Astrocyte (in vitro differentiated cells and primary cell): ENCODE measurements at regions not wholly inside any gene's neighbourhood (a gene's known extent, or its start where the extent isn't known, plus 50 kb on each side); places are given as distances from the start of the nearest gene placed in this dataset.
A peak's percentile ranks its signal among the peaks of the same experiment; 100 is the strongest.

Experiments used
- DNase-seq: peaks from one replicate; pipeline ENCODE4 v3.0.0-alpha.2; 2010; ENCODE audit warnings: low read depth
- FAIRE-seq: peaks from 2 replicates; lab custom pipeline; 2011; peaks lifted over from hg19 to GRCh38; lab: Jason Lieb, UNC
- H2AFZ ChIP-seq: 2 replicates; pipeline ENCODE4 v1.6.0; 2012; ENCODE audit warnings: low read depth, low read length, inconsistent platforms
- H3K27ac ChIP-seq: 2 replicates; pipeline ENCODE4 v1.5.1; 2011; ENCODE audit warnings: low read depth, low read length, inconsistent platforms
- H3K27me3 ChIP-seq: 2 replicates; pipeline ENCODE4 v1.6.0; 2011; ENCODE audit warnings: low read length, inconsistent platforms; ENCODE audit not compliant: insufficient read depth
- H3K36me3 ChIP-seq: 2 replicates; pipeline ENCODE4 v1.5.1; 2011; ENCODE audit warnings: low read length, inconsistent platforms; ENCODE audit not compliant: insufficient read depth
- H3K4me1 ChIP-seq: 2 replicates; pipeline ENCODE4 v1.5.1; 2011; ENCODE audit warnings: low read length, inconsistent platforms; ENCODE audit not compliant: insufficient read depth
- H3K4me2 ChIP-seq: 2 replicates; pipeline ENCODE4 v1.6.0; 2012; ENCODE audit warnings: low read length, inconsistent platforms
- H3K4me3 ChIP-seq: 2 replicates; pipeline ENCODE4 v1.5.1; 2011; ENCODE audit warnings: low read depth, mild to moderate bottlenecking, low read length, inconsistent platforms; ENCODE audit not compliant: insufficient read depth
- H3K79me2 ChIP-seq: 2 replicates; pipeline ENCODE4 v1.6.0; 2012; ENCODE audit warnings: mild to moderate bottlenecking, low read length, inconsistent platforms; ENCODE audit not compliant: insufficient read depth
- H3K9ac ChIP-seq: 2 replicates; pipeline ENCODE4 v1.6.0; 2012; ENCODE audit warnings: mild to moderate bottlenecking, low read length, inconsistent platforms
- H3K9me3 ChIP-seq: 2 replicates; pipeline ENCODE4 v1.5.1; 2012; ENCODE audit warnings: low read depth, mild to moderate bottlenecking, low read length, inconsistent platforms; ENCODE audit not compliant: insufficient read depth
- H4K20me1 ChIP-seq: 2 replicates; pipeline ENCODE4 v1.6.0; 2012; ENCODE audit warnings: low read length, inconsistent platforms; ENCODE audit not compliant: insufficient read depth
- H3K27ac Mint-ChIP-seq: one replicate; pipeline ENCODE4 v1.8.0; 2021; ENCODE audit warnings: mild to moderate bottlenecking, mixed read lengths; ENCODE audit not compliant: unreplicated experiment
- H3K27me3 Mint-ChIP-seq: one replicate; pipeline ENCODE4 v1.8.0; 2021; ENCODE audit warnings: low read depth, mixed read lengths; ENCODE audit not compliant: unreplicated experiment
- H3K36me3 Mint-ChIP-seq: one replicate; pipeline ENCODE4 v1.8.0; 2021; ENCODE audit warnings: low read depth, mixed read lengths; ENCODE audit not compliant: unreplicated experiment
- H3K4me1 Mint-ChIP-seq: one replicate; pipeline ENCODE4 v1.8.0; 2021; ENCODE audit warnings: low read depth, mixed read lengths; ENCODE audit not compliant: unreplicated experiment
- H3K4me3 Mint-ChIP-seq: one replicate; pipeline ENCODE4 v1.8.0; 2021; ENCODE audit warnings: mild to moderate bottlenecking, moderate library complexity, mixed read lengths; ENCODE audit not compliant: unreplicated experiment
- H3K9me3 Mint-ChIP-seq: one replicate; pipeline ENCODE4 v1.8.0; 2021; ENCODE audit warnings: mild to moderate bottlenecking, mixed read lengths; ENCODE audit not compliant: unreplicated experiment
- EZH2 ChIP-seq: IDR thresholded peaks from 2 replicates; pipeline ENCODE4 v1.6.1; 2012; ENCODE audit warnings: mild to moderate bottlenecking, low read length, inconsistent platforms; ENCODE audit not compliant: insufficient read depth
- TF ChIP-seq, protein P1 (sequence below): IDR thresholded peaks from 2 replicates; pipeline ENCODE4 v1.5.1; 2011; ENCODE audit warnings: low read depth, mild to moderate bottlenecking, inconsistent platforms, low read length, moderate library complexity; ENCODE audit not compliant: insufficient read depth

DNA sequence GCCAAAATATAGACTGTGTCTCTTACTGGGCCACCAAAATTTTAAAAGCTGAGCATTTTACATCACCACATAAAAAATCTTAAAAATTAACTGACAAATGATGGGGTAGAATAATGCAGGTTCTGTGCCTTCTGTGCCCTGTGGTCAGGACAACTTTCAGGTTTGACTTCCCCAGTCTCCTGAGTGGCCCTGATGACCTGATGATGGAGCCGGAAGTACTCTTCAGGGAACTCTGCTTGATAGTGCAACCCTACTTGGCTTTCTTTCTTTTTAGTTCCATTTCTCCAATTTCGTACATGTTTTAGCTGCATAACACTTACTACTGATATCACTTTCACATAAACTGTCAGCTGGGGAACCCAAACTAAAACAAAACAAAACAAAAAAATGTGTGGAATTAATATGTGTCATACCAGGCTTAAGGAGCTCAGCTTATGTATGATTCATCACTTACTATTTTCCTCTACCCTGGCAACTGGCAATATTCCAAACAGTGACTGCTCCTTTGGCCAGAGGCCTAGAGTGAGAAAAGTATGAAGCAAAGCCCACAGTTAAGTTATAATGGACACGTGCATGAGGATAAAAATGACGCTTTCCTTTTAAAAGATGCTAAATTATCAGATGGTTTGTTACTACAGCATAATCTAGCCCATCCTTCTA is 194.3 kb downstream of the BCHE start:
- Histone ChIP-seq H3K4me1 (peaks cover 16% of the 10 kb centered on the region), H3K27ac (peak overlapping the region; percentile 95), H4K20me1 (no peaks in the 10 kb centered on the region), H2AFZ (peak overlapping the region; percentile 23), H3K79me2 (no peaks in the 10 kb centered on the region), H3K4me2 (peak overlapping the region; percentile 78), H3K9me3 (no peaks in the 10 kb centered on the region), H3K4me3 (peak overlapping the region; percentile 7), H3K27me3 (no peaks in the 10 kb centered on the region), H3K9ac (peak overlapping the region; percentile 76), H3K36me3 (no peaks in the 10 kb centered on the region)
- H3K27ac Mint-ChIP-seq, result peak overlapping the region; percentile 100
- peak overlapping the region; percentile 31 for H3K4me3 Mint-ChIP-seq
- FAIRE-seq, result peak; percentile 98
- no peaks in the 10 kb centered on the region for H3K27me3 Mint-ChIP-seq
- H3K9me3 Mint-ChIP-seq, result no peaks in the 10 kb centered on the region
- TF ChIP-seq, protein P1, sequence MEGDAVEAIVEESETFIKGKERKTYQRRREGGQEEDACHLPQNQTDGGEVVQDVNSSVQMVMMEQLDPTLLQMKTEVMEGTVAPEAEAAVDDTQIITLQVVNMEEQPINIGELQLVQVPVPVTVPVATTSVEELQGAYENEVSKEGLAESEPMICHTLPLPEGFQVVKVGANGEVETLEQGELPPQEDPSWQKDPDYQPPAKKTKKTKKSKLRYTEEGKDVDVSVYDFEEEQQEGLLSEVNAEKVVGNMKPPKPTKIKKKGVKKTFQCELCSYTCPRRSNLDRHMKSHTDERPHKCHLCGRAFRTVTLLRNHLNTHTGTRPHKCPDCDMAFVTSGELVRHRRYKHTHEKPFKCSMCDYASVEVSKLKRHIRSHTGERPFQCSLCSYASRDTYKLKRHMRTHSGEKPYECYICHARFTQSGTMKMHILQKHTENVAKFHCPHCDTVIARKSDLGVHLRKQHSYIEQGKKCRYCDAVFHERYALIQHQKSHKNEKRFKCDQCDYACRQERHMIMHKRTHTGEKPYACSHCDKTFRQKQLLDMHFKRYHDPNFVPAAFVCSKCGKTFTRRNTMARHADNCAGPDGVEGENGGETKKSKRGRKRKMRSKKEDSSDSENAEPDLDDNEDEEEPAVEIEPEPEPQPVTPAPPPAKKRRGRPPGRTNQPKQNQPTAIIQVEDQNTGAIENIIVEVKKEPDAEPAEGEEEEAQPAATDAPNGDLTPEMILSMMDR, result no peak
- no peak for TF ChIP-seq EZH2
- H3K4me1 Mint-ChIP-seq, result peaks cover 22% of the 10 kb centered on the region
- DNase-seq, result peak; percentile 96
- H3K36me3 Mint-ChIP-seq, result no peaks in the 10 kb centered on the region

DNA sequence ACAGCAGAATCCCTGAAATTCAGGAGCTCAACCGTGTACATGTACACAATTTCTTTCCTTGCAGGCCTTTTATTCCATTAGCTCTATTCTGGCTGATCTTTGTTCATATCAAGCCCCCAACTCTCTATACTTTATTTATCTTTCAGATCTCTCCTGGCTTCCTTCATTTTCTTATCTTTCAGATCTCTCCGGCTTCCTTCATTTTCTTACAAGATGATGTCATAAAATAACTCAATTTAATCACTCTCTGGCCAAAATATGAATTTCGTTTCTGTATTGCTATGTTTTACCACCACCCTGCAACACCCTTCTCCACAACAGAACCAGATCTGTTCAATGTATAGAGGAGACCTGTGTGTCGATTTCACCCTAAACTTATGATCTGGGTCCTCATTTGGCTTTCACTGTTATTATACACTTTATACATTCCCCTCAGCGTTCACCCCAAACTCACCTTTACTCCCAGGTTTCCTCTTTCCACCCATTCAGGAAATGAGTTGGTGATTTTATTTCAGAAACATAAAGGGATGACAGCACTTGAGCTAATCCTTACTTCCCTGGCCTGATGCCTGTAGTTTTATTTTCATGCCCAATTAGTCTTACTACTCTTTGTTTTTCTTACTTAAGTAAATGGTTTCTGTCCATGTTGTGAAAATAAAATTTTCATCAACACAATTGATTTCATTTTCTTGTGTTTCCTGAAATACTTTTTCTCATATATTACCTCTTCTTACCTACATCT is 195.5 kb downstream of the BCHE start:
- DNase-seq (no peak), FAIRE-seq (no peak)
- H3K4me1 Mint-ChIP-seq, result peaks cover 22% of the 10 kb centered on the region
- no peak overlapping the region for H3K27ac ChIP-seq
- H3K4me3 Mint-ChIP-seq, result no peak overlapping the region
- no peak overlapping the region for H3K9ac ChIP-seq
- no peaks in the 10 kb centered on the region for H4K20me1 ChIP-seq
- H3K4me2 ChIP-seq, result peak overlapping the region; percentile 16
- H3K27me3 Mint-ChIP-seq, result no peaks in the 10 kb centered on the region
- TF ChIP-seq EZH2, result no peak
- TF ChIP-seq, protein P1, result no peak
- no peaks in the 10 kb centered on the region for H3K79me2 ChIP-seq
- peaks cover 16% of the 10 kb centered on the region for H3K4me1 ChIP-seq
- no peak overlapping the region for H3K4me3 ChIP-seq
- peak overlapping the region; percentile 100 for H3K27ac Mint-ChIP-seq
- no peak overlapping the region for H2AFZ ChIP-seq
- H3K9me3 Mint-ChIP-seq, result no peaks in the 10 kb centered on the region
- no peaks in the 10 kb centered on the region for H3K27me3 ChIP-seq
- no peaks in the 10 kb centered on the region for H3K36me3 ChIP-seq
- no peaks in the 10 kb centered on the region for H3K9me3 ChIP-seq
- no peaks in the 10 kb centered on the region for H3K36me3 Mint-ChIP-seq

DNA sequence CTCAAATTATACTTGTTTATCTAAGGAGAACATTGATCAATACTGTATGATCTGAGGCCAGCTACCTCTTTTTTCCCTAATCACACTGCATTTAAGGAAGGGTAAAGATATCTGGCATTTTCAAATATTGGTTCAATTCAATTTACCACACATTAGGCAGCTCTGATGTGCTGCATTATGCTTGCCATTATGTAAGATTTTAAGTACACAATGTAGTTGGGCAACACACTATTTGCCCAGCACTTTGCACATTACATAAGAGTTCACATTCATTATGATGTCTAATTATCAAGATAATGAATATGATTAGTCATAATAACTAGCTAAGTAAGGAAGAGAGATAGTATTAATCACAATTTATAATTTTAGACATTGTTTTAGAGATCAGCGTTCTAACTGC is 196.3 kb downstream of the BCHE start:
- peaks cover 27% of the 10 kb centered on the region for H3K4me1 Mint-ChIP-seq
- no peaks in the 10 kb centered on the region for H3K9me3 Mint-ChIP-seq
- FAIRE-seq (no peak), DNase-seq (no peak)
- H3K36me3 ChIP-seq, result no peaks in the 10 kb centered on the region
- H3K9me3 ChIP-seq, result no peaks in the 10 kb centered on the region
- H3K27me3 Mint-ChIP-seq, result no peaks in the 10 kb centered on the region
- no peak overlapping the region for H2AFZ ChIP-seq
- H3K4me1 ChIP-seq, result peaks cover 16% of the 10 kb centered on the region
- no peak overlapping the region for H3K27ac ChIP-seq
- H3K36me3 Mint-ChIP-seq, result no peaks in the 10 kb centered on the region
- TF ChIP-seq EZH2, result no peak
- TF ChIP-seq, protein P1, result no peak
- no peak overlapping the region for H3K9ac ChIP-seq
- H3K27ac Mint-ChIP-seq, result no peak overlapping the region
- no peak overlapping the region for H3K4me2 ChIP-seq
- H3K4me3 ChIP-seq, result no peak overlapping the region
- H3K79me2 ChIP-seq, result no peaks in the 10 kb centered on the region
- no peaks in the 10 kb centered on the region for H4K20me1 ChIP-seq
- no peaks in the 10 kb centered on the region for H3K27me3 ChIP-seq
- no peak overlapping the region for H3K4me3 Mint-ChIP-seq
